H9 (cell line): ENCODE measurements at regions not wholly inside any gene's neighbourhood (a gene's known extent, or its start where the extent isn't known, plus 50 kb on each side); places are given as distances from the start of the nearest gene placed in this dataset.

Experiments used
- DNase-seq: peaks from one replicate; pipeline ENCODE4 v3.0.0-alpha.2; 2017
- H2AFZ ChIP-seq: one replicate; pipeline ENCODE4 v1.6.1; 2013; ENCODE audit warnings: mild to moderate bottlenecking, low read length, control low read depth, moderate library complexity
- H2AK5ac ChIP-seq: 2 replicates; pipeline ENCODE4 v1.6.1; 2013; ENCODE audit warnings: low read length, control low read depth, mixed read lengths; ENCODE audit not compliant: insufficient read length
- H2BK120ac ChIP-seq: one replicate; pipeline ENCODE4 v1.6.1; 2013; ENCODE audit warnings: low read depth, mild to moderate bottlenecking, low read length, control low read depth, inconsistent platforms; ENCODE audit not compliant: poor library complexity, severe bottlenecking
- H2BK12ac ChIP-seq: 2 replicates; pipeline ENCODE4 v1.6.1; 2013; ENCODE audit warnings: low read length, control low read depth, mixed read lengths, low read depth; ENCODE audit not compliant: insufficient read length
- H2BK15ac ChIP-seq: 2 replicates; pipeline ENCODE4 v1.6.1; 2013; ENCODE audit warnings: low read depth, low read length, control low read depth
- H2BK20ac ChIP-seq: one replicate; pipeline ENCODE4 v1.6.1; 2013; ENCODE audit warnings: low read depth, mild to moderate bottlenecking, low read length, control low read depth, inconsistent platforms; ENCODE audit not compliant: poor library complexity, severe bottlenecking
- H2BK5ac ChIP-seq: 2 replicates; pipeline ENCODE4 v1.6.1; 2013; ENCODE audit warnings: low read length, control low read depth, mixed read lengths; ENCODE audit not compliant: insufficient read length
- H3K14ac ChIP-seq: 2 replicates; pipeline ENCODE4 v1.6.1; 2013; ENCODE audit warnings: low read length, control low read depth; ENCODE audit not compliant: insufficient read depth
- H3K18ac ChIP-seq: 2 replicates; pipeline ENCODE4 v1.6.1; 2013; ENCODE audit warnings: low read depth, mild to moderate bottlenecking, mixed read lengths, low read length, control low read depth; ENCODE audit not compliant: insufficient read length
- H3K23ac ChIP-seq: 2 replicates; pipeline ENCODE4 v1.6.1; 2013; ENCODE audit warnings: low read length, control low read depth, mixed read lengths, low read depth; ENCODE audit not compliant: insufficient read length
- H3K23me2 ChIP-seq: 2 replicates; pipeline ENCODE4 v1.6.1; 2013; ENCODE audit warnings: low read depth, mild to moderate bottlenecking, mixed read lengths, low read length, control low read depth; ENCODE audit not compliant: insufficient read length, poor library complexity, severe bottlenecking
- H3K27ac ChIP-seq: 2 replicates; pipeline ENCODE4 v1.5.1; 2013; ENCODE audit warnings: low read length, control low read depth, mixed read lengths, low read depth; ENCODE audit not compliant: insufficient read length
- H3K27me3 ChIP-seq: 2 replicates; pipeline ENCODE4 v1.6.1; 2013; ENCODE audit warnings: low read length, control low read depth, inconsistent platforms; ENCODE audit not compliant: insufficient read depth
- H3K4ac ChIP-seq: 2 replicates; pipeline ENCODE4 v1.6.1; 2013; ENCODE audit warnings: low read depth, mild to moderate bottlenecking, control low read depth, inconsistent platforms, low read length, moderate library complexity
- H3K4me1 ChIP-seq: 2 replicates; pipeline ENCODE4 v1.6.1; 2013; ENCODE audit warnings: low read length, control low read depth, inconsistent platforms; ENCODE audit not compliant: insufficient read depth
- H3K4me2 ChIP-seq: 2 replicates; pipeline ENCODE4 v1.6.1; 2013; ENCODE audit warnings: low read length, control low read depth, mixed read lengths; ENCODE audit not compliant: insufficient read length, insufficient read depth
- H3K56ac ChIP-seq: 2 replicates; pipeline ENCODE4 v1.6.1; 2013; ENCODE audit warnings: low read depth, mild to moderate bottlenecking, mixed read lengths, low read length, control low read depth; ENCODE audit not compliant: insufficient read length
- H3K79me1 ChIP-seq: 2 replicates; pipeline ENCODE4 v1.6.1; 2013; ENCODE audit warnings: low read depth, mild to moderate bottlenecking, moderate library complexity, low read length, control low read depth, inconsistent platforms; ENCODE audit not compliant: insufficient read depth, poor library complexity, severe bottlenecking
- H3K79me2 ChIP-seq: 2 replicates; pipeline ENCODE4 v1.6.1; 2013; ENCODE audit warnings: low read length, control low read depth, inconsistent platforms; ENCODE audit not compliant: insufficient read depth
- H3K9ac ChIP-seq: 2 replicates; pipeline ENCODE4 v1.6.1; 2013; ENCODE audit warnings: low read length, control low read depth, mixed read lengths; ENCODE audit not compliant: insufficient read length; ENCODE audit errors: extremely low read depth
- H3K9me3 ChIP-seq: one replicate; pipeline ENCODE4 v1.6.1; 2013; ENCODE audit warnings: low read depth, low read length, inconsistent platforms; ENCODE audit not compliant: control insufficient read depth
- H3T11ph ChIP-seq: one replicate; pipeline ENCODE4 v1.6.1; 2013; ENCODE audit warnings: mild to moderate bottlenecking, low read length, control low read depth, inconsistent platforms
- H4K20me1 ChIP-seq: one replicate; pipeline ENCODE4 v1.6.1; 2013; ENCODE audit not compliant: control insufficient read depth, insufficient read length, insufficient read depth
- H4K5ac ChIP-seq: 2 replicates; pipeline ENCODE4 v1.6.1; 2013; ENCODE audit warnings: low read depth, mild to moderate bottlenecking, mixed read lengths, low read length, control low read depth; ENCODE audit not compliant: insufficient read length
- H4K8ac ChIP-seq: replicated peaks from 2 replicates; pipeline ENCODE4 v1.6.1; 2013; ENCODE audit warnings: low read length, control low read depth, mixed read lengths, low read depth; ENCODE audit not compliant: insufficient read length
- H4K91ac ChIP-seq: 2 replicates; pipeline ENCODE4 v1.6.1; 2013; ENCODE audit warnings: low read depth, mild to moderate bottlenecking, moderate library complexity, mixed read lengths, low read length, control low read depth; ENCODE audit not compliant: insufficient read length
- H3K27ac Mint-ChIP-seq, 3 experiments: 2 replicates in 2 of 3; 3 replicates in 1 of 3; pipeline ENCODE4 v1.8.0; 2020 to 2021; ENCODE audit warnings: mixed read lengths in 3 of 3, mild to moderate bottlenecking in 1 of 3, moderate library complexity in 1 of 3
- H3K27me3 Mint-ChIP-seq: 2 replicates; pipeline ENCODE4 v1.8.0; 2021; ENCODE audit warnings: low read depth, mild to moderate bottlenecking, moderate library complexity, mixed read lengths
- H3K36me3 Mint-ChIP-seq, 3 experiments: 2 replicates in 2 of 3; 3 replicates in 1 of 3; pipeline ENCODE4 v1.8.0; 2020 to 2021; ENCODE audit warnings: low read depth in 3 of 3, mixed read lengths in 3 of 3; ENCODE audit not compliant: insufficient read depth in 1 of 3
- H3K4me1 Mint-ChIP-seq, 2 experiments: 2 replicates each; pipeline ENCODE4 v1.8.0; 2020; ENCODE audit warnings: mixed read lengths in 2 of 2
- H3K4me3 Mint-ChIP-seq, 2 experiments: 2 replicates in 1 of 2; 3 replicates in 1 of 2; pipeline ENCODE4 v1.8.0; 2020 to 2021; ENCODE audit warnings: mild to moderate bottlenecking in 2 of 2, mixed read lengths in 2 of 2, moderate library complexity in 1 of 2
- H3K9me3 Mint-ChIP-seq, 2 experiments: 2 replicates in 1 of 2; 3 replicates in 1 of 2; pipeline ENCODE4 v1.8.0; 2020; ENCODE audit warnings: mild to moderate bottlenecking in 2 of 2, mixed read lengths in 2 of 2, moderate library complexity in 1 of 2
- WGBS: extraction: QIAGEN DNeasy Blood & Tissue Kit; methylation state at CpG from one replicate; pipeline ENCODE4 v1.1.7; 2013; ENCODE audit warnings: missing lambda C conversion rate, low lambda C conversion rate, mixed read lengths; ENCODE audit not compliant: insufficient read length; ENCODE audit errors: extremely low coverage; 5-methylcytosine and 5-hydroxymethylcytosine counted together
- TF ChIP-seq, protein P1 (sequence below): fragments of 200-600 bp; sonication (generic); conservative IDR thresholded peaks from 3 replicates; pipeline ENCODE4 v1.8.0; 2021; ENCODE audit warnings: antibody characterized with exemption, mild to moderate bottlenecking

DNA sequence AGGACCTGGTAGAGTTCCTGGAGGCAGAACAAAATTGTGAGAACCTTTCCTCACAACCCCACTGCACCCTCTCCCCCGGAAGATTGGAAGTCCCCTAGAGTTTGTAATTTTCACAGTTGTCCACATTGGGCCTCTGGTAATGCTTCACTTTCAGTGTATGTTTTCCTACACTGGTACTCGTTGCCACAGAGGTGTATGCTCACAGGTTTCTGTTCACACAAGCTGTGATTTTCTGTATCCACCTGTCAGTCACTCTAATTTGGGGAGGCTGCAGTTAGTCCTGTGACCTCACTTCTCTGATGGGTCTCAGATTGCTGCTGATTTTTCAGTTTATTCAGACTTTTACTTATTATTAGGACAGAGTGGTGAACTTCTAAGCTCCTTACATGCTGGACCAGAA is 66.4 kb upstream of the BMP4 start:
- H3K23me2 ChIP-seq: no peaks in the 10 kb centered on the region
- no peak overlapping the region for H3K23ac ChIP-seq
- no peak overlapping the region for H3K27ac ChIP-seq
- H3K27me3 ChIP-seq: no peaks in the 10 kb centered on the region
- peaks cover 0 to 2% of the 10 kb centered on the region in 2 experiments; a peak in 1 of 4 replicates for H3K4me1 Mint-ChIP-seq
- no peak overlapping the region for H3K18ac ChIP-seq
- H2AFZ ChIP-seq: no peak overlapping the region
- no peak overlapping the region for H4K8ac ChIP-seq
- H2BK20ac ChIP-seq: no peak overlapping the region
- TF ChIP-seq, protein P1, sequence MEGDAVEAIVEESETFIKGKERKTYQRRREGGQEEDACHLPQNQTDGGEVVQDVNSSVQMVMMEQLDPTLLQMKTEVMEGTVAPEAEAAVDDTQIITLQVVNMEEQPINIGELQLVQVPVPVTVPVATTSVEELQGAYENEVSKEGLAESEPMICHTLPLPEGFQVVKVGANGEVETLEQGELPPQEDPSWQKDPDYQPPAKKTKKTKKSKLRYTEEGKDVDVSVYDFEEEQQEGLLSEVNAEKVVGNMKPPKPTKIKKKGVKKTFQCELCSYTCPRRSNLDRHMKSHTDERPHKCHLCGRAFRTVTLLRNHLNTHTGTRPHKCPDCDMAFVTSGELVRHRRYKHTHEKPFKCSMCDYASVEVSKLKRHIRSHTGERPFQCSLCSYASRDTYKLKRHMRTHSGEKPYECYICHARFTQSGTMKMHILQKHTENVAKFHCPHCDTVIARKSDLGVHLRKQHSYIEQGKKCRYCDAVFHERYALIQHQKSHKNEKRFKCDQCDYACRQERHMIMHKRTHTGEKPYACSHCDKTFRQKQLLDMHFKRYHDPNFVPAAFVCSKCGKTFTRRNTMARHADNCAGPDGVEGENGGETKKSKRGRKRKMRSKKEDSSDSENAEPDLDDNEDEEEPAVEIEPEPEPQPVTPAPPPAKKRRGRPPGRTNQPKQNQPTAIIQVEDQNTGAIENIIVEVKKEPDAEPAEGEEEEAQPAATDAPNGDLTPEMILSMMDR: no peak
- no peaks in the 10 kb centered on the region for H3K79me1 ChIP-seq
- no peaks in the 10 kb centered on the region for H3K9me3 ChIP-seq
- no peak overlapping the region for H3K27ac Mint-ChIP-seq
- H3K14ac ChIP-seq: no peak overlapping the region
- no peak for DNase-seq
- no peak overlapping the region for H4K5ac ChIP-seq
- no peaks in the 10 kb centered on the region for H4K20me1 ChIP-seq
- H3K27me3 Mint-ChIP-seq: no peaks in the 10 kb centered on the region
- H3K9me3 Mint-ChIP-seq: peaks cover 13 to 14% of the 10 kb centered on the region in 2 experiments; a peak in 4 of 5 replicates
- no peak overlapping the region for H2BK15ac ChIP-seq
- H2BK12ac ChIP-seq: no peak overlapping the region
- H3K4ac ChIP-seq: no peak overlapping the region
- no peaks in the 10 kb centered on the region for H3K4me1 ChIP-seq
- H4K91ac ChIP-seq: no peak overlapping the region
- H2BK5ac ChIP-seq: no peak overlapping the region
- H3K36me3 Mint-ChIP-seq: peaks cover 0 to 20% (median 2%) of the 10 kb centered on the region in 3 experiments; a peak in 4 of 7 replicates
- no peak overlapping the region for H2BK120ac ChIP-seq
- no CpG with 5 or more reads among the region's 2 CpGs for WGBS
- H3K4me3 Mint-ChIP-seq: no peak overlapping the region
- no peak overlapping the region for H3K4me2 ChIP-seq
- H3K79me2 ChIP-seq: no peaks in the 10 kb centered on the region
- H2AK5ac ChIP-seq: no peak overlapping the region
- H3K9ac ChIP-seq: no peak overlapping the region
- H3K56ac ChIP-seq: no peak overlapping the region
- H3T11ph ChIP-seq: no peak overlapping the region
